ENCODE measurements at regions not wholly inside any gene's neighbourhood (a gene's known extent, or its start where the extent isn't known, plus 50 kb on each side); places are given as distances from the start of the nearest gene placed in this dataset.

GRCh38 chrX:96474029-96474740 lies 210.5 kb upstream of the DIAPH2 start:
- H3K36me3 ChIP-seq (ENCODE audit: control insufficient read depth, insufficient read depth, low read length) = no peaks in the 10 kb centered on the region
- intact Hi-C loops (cut with micrococcal nuclease; ENCODE audit: unreplicated experiment) (no loop called here), in situ Hi-C loops (cut with HindIII; ENCODE audit: low pct_unique_long_range_greater_than_20kb, low sequenced_read_pairs) (no loop called here)
- H3K27me3 ChIP-seq (ENCODE audit: control insufficient read depth, insufficient read depth, low read length) = no peaks in the 10 kb centered on the region
- no peak for TF ChIP-seq CTCF (IDR thresholded peaks at IDR 0.05)
- no peak for TF ChIP-seq REST (IDR thresholded peaks at IDR 0.05; ENCODE audit: insufficient read depth in 1 of 2, low read depth in 2 of 2, low read length in 1 of 2)
- no peak for TF ChIP-seq TCF7L2 (IDR thresholded peaks at IDR 0.05; ENCODE audit: low read depth, low read length)
- TF ChIP-seq SIN3A (IDR thresholded peaks at IDR 0.05; ENCODE audit: borderline replicate concordance, insufficient read depth, low read depth, low read length) = no peak
- no peak for TF ChIP-seq POLR2AphosphoS5 (IDR thresholded peaks at IDR 0.05; ENCODE audit: low read depth, low read length)
- ChIA-PET POLR2A (no interaction called here), CTCF (no interaction called here)
- no peaks in the 10 kb centered on the region for H3K4me1 ChIP-seq (ENCODE audit: control insufficient read depth, insufficient read depth, low read length)
- H3K27ac ChIP-seq (ENCODE audit: low read length) = no peak overlapping the region
- DNase-seq (ENCODE audit: low read depth, low spot score) (no peak), ATAC-seq (no peak)
- BruUV-seq (replicated peaks) = no TSS peak
- no peaks in the 10 kb centered on the region for H3K9me3 ChIP-seq (ENCODE audit: control insufficient read depth, insufficient read depth, low read depth, low read length)
- no peak overlapping the region for H3K4me3 ChIP-seq (ENCODE audit: low read depth in 2 of 2, low read length in 2 of 2)

GRCh38 chrX:96474741-96475125 lies 209.9 kb upstream of the DIAPH2 start:
- in situ Hi-C loops (cut with HindIII; ENCODE audit: low pct_unique_long_range_greater_than_20kb, low sequenced_read_pairs) = no loop called here
- ATAC-seq (no peak), DNase-seq (ENCODE audit: low read depth, low spot score) (no peak)
- ChIA-PET CTCF (no interaction called here), POLR2A (no interaction called here)
- no TSS peak for BruUV-seq (replicated peaks)
- no peak overlapping the region for H3K27ac ChIP-seq (ENCODE audit: low read length)
- no peaks in the 10 kb centered on the region for H3K36me3 ChIP-seq (ENCODE audit: control insufficient read depth, insufficient read depth, low read length)
- H3K4me3 ChIP-seq (ENCODE audit: low read depth in 2 of 2, low read length in 2 of 2) = no peak overlapping the region
- H3K9me3 ChIP-seq (ENCODE audit: control insufficient read depth, insufficient read depth, low read depth, low read length) = no peaks in the 10 kb centered on the region
- intact Hi-C loops (cut with micrococcal nuclease; ENCODE audit: unreplicated experiment) = no loop called here
- TF ChIP-seq REST (IDR thresholded peaks at IDR 0.05; ENCODE audit: insufficient read depth in 1 of 2, low read depth in 2 of 2, low read length in 1 of 2) (no peak), POLR2AphosphoS5 (IDR thresholded peaks at IDR 0.05; ENCODE audit: low read depth, low read length) (no peak)
- H3K27me3 ChIP-seq (ENCODE audit: control insufficient read depth, insufficient read depth, low read length) = no peaks in the 10 kb centered on the region
- no peaks in the 10 kb centered on the region for H3K4me1 ChIP-seq (ENCODE audit: control insufficient read depth, insufficient read depth, low read length)

Measured in Panc1 (cell line).